ENCODE measurements at regions not wholly inside any gene's neighbourhood (a gene's known extent, or its start where the extent isn't known, plus 50 kb on each side); places are given as distances from the start of the nearest gene placed in this dataset.

DNA sequence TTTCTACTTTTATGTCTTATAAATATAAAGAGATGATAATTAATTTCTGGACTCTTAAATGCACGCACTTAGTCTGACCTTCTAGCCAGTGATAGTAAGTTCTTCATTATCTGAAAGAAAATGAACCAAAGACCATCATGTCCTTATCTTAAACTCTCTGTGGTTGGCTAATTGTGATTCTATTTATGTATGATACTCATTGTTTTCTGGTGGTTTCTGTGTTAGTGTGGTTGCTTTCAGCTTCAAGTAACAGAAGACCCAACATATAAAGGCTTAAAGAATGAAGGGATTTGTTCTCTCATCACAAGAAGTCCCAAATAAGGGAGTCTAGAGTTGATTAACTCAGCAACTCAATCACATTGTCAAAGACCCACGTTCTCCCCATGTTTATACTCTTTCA is 225.2 kb upstream of the TANK start:
- TF ChIP-seq, protein P1, sequence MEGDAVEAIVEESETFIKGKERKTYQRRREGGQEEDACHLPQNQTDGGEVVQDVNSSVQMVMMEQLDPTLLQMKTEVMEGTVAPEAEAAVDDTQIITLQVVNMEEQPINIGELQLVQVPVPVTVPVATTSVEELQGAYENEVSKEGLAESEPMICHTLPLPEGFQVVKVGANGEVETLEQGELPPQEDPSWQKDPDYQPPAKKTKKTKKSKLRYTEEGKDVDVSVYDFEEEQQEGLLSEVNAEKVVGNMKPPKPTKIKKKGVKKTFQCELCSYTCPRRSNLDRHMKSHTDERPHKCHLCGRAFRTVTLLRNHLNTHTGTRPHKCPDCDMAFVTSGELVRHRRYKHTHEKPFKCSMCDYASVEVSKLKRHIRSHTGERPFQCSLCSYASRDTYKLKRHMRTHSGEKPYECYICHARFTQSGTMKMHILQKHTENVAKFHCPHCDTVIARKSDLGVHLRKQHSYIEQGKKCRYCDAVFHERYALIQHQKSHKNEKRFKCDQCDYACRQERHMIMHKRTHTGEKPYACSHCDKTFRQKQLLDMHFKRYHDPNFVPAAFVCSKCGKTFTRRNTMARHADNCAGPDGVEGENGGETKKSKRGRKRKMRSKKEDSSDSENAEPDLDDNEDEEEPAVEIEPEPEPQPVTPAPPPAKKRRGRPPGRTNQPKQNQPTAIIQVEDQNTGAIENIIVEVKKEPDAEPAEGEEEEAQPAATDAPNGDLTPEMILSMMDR (IDR thresholded peaks at IDR 0.05; ENCODE audit: low read depth, low read length, missing control alignments) = no peak
- H3K4me3 ChIP-seq (ENCODE audit: low read depth, low read length) = no peak overlapping the region
- no peak for DNase-seq (ENCODE audit: low read depth)
- in situ Hi-C loops (cut with HindIII; ENCODE audit: low sequenced_read_pairs) = no loop called here

DNA sequence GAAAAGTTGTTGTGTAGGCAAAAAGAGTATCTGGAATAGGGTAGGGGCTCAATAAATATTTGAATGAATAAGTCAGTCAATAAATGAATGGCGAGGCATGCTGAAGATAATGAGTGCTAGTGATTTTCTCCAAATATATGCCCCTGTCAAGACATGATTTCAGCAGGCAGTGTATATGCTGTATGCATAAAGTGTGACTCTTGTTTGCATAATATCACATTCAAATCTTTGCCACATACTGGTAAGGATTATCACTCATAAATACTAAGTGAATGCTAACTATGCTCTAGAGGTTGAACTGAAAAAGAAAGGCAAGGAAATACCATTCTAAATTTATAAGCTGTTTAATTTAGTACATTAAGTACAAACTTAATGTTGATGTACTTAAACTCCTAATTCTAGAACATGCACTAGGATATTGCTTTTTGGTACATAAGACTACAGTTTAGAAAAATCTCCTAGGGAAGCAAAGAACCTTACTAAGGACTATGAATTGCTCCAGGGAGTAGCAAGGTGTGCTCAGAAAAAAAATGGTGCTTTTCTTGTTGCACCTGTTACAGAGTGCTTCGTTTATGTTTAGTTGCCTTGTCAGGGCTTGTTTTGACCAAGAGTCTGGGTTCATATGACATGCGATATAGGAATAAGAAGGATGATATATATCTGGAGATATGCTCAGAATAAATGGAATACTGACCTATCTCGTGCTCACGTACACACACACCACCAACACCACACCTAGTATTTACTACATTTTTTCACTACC is 224.0 kb upstream of the TANK start:
- TF ChIP-seq, protein P1 (IDR thresholded peaks at IDR 0.05; ENCODE audit: low read depth, low read length, missing control alignments) = no peak
- DNase-seq (ENCODE audit: low read depth) = no peak
- in situ Hi-C loops (cut with HindIII; ENCODE audit: low sequenced_read_pairs) = no loop called here
- no peak overlapping the region for H3K4me3 ChIP-seq (ENCODE audit: low read depth, low read length)

DNA sequence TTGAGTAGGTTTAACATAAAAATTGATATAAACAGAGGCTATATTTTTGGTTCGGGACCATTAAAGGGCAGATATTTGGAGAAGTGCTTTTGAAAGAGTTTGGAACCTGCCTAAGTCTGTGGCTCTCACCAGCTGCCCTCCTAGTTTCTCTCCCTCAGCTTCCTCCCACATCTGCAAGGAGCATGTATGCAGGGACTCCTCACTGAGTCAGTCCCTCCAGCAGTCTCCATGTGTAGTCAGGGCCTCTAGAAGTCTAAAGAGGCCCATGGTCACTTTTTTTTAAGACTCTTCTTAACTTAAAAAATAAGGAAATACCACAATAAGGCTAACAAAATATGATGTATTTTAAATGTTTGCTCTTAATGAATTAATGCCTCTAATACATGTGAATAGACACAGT is 220.0 kb upstream of the TANK start:
- TF ChIP-seq, protein P1 (IDR thresholded peaks at IDR 0.05; ENCODE audit: low read depth, low read length, missing control alignments) = no peak
- no peak overlapping the region for H3K4me3 ChIP-seq (ENCODE audit: low read depth, low read length)
- DNase-seq (ENCODE audit: low read depth) = no peak
- in situ Hi-C loops (cut with HindIII; ENCODE audit: low sequenced_read_pairs) = no loop called here

DNA sequence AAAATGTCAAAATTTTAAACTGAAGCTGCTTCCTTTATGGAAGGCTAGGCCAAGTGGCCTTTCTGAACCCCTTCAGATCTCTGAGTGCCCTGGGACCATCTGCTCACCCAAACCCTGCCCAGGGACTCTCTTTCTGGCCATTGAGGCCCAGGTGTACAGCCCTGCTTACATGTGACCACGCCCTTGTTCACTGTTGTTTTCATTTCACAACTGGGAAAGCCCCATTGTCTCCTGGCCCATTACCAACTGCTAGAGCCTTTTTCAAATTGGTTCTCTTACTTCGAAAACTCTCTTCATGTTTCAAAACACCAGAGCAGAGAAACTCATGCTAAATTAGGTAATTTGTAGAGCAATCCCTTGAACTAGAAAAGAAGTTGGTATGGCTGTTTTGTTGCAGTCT is 219.5 kb upstream of the TANK start:
- TF ChIP-seq, protein P1 (IDR thresholded peaks at IDR 0.05; ENCODE audit: low read depth, low read length, missing control alignments) = no peak
- in situ Hi-C loops (cut with HindIII; ENCODE audit: low sequenced_read_pairs) = no loop called here
- DNase-seq (ENCODE audit: low read depth) = no peak
- no peak overlapping the region for H3K4me3 ChIP-seq (ENCODE audit: low read depth, low read length)

DNA sequence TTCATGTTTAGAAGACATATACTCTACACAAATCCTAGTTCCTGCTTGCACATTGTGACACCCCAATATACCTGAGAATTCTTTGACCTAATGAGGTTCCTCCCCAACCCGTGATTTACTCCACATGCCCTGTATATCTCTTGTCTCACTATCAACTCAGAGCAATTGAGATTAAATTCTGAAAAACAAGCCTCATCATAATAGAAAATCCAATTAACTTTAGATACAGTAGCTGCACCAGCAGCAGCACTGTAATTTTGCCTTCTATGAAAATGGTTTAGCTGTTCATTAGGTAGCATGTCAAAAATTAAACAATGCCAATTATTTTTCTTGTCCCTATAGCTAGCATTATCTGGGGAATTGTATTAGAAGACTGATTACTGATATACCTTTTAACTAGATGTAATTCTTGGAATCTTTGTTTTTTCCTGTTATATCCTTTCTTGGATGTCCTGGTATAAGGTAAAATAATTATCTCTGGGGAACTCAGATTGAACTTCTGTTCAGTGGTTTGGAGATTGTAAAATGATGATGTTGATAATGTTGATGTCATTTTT is 218.9 kb upstream of the TANK start:
- no peak for DNase-seq (ENCODE audit: low read depth)
- H3K4me3 ChIP-seq (ENCODE audit: low read depth, low read length) = no peak overlapping the region
- TF ChIP-seq, protein P1 (IDR thresholded peaks at IDR 0.05; ENCODE audit: low read depth, low read length, missing control alignments) = no peak
- in situ Hi-C loops (cut with HindIII; ENCODE audit: low sequenced_read_pairs) = no loop called here

DNA sequence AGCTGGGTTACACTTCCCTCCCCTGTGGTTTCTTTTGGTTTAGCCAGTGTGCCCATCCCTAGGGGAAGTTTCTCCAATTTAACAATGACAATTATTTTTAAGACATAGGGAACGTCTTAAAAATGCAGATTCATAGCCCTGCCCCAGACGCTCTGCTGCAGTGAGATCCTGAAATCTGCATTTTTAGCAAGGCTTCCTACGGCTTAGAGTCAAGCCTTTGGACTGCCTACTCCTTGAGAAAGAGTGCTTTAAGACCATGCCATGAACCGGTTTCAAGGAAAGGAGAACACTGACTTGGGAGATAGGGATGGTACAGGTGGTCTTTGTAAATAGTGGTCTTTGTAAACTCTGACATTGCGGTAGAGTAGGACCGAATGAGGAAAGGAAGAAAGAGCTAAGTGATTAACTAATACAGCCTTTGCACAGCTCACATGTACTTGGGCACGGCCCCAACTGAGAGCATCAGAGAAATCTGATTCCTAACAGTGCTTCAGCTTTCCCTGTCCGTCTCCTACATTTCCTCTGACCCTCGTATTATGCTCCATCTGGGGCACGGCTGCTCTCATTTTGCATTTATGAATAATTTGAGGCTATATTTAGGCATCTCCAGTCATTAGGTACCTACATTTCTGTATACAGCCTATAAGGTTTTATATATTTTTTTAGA is 217.6 kb upstream of the TANK start:
- no peak overlapping the region for H3K4me3 ChIP-seq (ENCODE audit: low read depth, low read length)
- TF ChIP-seq, protein P1 (IDR thresholded peaks at IDR 0.05; ENCODE audit: low read depth, low read length, missing control alignments) = no peak
- DNase-seq (ENCODE audit: low read depth) = no peak
- in situ Hi-C loops (cut with HindIII; ENCODE audit: low sequenced_read_pairs) = no loop called here

Measured in astrocyte of the cerebellum (primary cell).